ENCODE measurements at regions not wholly inside any gene's neighbourhood (a gene's known extent, or its start where the extent isn't known, plus 50 kb on each side); places are given as distances from the start of the nearest gene placed in this dataset.
A peak's percentile ranks its signal among the peaks of the same experiment; 100 is the strongest.
"Not testable (repeated sequence)": the region's sequence is repeated elsewhere in the genome, so short reads cannot be mapped to it uniquely, and the experiment has no call there.

DNA sequence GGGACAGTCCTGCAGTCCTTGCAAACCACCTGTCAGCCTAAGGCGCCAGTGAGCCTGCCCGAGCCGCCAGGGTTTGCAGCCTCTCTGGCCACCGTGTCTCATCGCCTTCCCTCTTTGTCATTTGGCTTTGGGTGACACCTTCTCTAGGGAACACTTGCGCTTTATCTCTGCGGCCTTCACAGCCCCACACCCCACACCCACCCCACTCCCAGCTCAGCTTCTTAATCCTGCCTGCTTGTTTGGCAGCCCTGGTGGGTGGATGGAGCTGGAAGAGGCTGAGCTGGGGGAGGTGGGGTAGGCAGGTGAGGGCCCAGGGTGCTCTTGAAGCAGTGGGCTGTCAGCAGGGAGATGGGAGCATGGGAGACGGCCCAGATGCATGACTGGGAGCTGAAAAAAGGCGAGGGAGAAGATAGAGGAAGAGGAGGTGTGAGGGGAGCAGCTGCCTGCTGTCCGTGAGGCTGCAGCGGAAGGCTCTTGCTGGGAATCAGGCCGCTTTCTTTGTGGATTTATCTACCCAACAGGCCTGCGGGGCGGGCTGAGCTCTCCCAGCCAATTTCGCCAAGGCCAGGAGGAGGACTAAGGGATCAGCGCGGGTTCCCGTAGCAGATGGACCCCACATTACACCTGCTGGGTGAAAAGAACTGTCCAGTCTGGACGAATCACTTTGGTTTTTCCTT is 97.5 kb upstream of the STOX2 start:
- TF ChIP-seq, protein P1, sequence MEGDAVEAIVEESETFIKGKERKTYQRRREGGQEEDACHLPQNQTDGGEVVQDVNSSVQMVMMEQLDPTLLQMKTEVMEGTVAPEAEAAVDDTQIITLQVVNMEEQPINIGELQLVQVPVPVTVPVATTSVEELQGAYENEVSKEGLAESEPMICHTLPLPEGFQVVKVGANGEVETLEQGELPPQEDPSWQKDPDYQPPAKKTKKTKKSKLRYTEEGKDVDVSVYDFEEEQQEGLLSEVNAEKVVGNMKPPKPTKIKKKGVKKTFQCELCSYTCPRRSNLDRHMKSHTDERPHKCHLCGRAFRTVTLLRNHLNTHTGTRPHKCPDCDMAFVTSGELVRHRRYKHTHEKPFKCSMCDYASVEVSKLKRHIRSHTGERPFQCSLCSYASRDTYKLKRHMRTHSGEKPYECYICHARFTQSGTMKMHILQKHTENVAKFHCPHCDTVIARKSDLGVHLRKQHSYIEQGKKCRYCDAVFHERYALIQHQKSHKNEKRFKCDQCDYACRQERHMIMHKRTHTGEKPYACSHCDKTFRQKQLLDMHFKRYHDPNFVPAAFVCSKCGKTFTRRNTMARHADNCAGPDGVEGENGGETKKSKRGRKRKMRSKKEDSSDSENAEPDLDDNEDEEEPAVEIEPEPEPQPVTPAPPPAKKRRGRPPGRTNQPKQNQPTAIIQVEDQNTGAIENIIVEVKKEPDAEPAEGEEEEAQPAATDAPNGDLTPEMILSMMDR (IDR thresholded peaks at IDR 0.05; ENCODE audit: insufficient read depth, low read length, poor library complexity, severe bottlenecking) = no peak
- Histone ChIP-seq H3K27me3 (ENCODE audit: control insufficient read depth, insufficient read depth, low read length) (no peaks in the 10 kb centered on the region), H3K4me3 (ENCODE audit: low read depth, low read length) (no peak overlapping the region), H3K36me3 (ENCODE audit: control insufficient read depth, insufficient read depth, low read length) (no peaks in the 10 kb centered on the region)
- no peak for DNase-seq (ENCODE audit: low read depth)

DNA sequence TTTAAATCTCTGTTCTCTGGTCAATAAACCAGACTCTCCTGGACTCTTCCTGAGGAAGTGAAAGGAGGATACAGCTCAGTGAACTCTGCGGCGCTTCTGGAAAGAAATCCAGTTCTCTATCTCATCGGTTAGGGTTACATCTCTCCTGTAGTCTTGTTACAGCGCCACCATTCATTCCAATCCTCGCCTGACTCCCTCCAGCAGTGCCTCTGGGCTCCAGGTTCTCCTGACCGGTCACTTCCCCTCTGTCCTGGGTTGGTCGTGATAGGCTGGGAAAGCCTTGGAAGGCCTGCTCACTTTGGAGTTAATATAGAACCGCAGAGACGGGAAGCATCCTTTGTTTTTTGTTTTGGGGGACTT is 97.0 kb upstream of the STOX2 start:
- Histone ChIP-seq H3K4me3 (ENCODE audit: low read depth, low read length) (no peak overlapping the region), H3K27me3 (ENCODE audit: control insufficient read depth, insufficient read depth, low read length) (no peaks in the 10 kb centered on the region), H3K36me3 (ENCODE audit: control insufficient read depth, insufficient read depth, low read length) (no peaks in the 10 kb centered on the region)
- no peak for DNase-seq (ENCODE audit: low read depth)
- TF ChIP-seq, protein P1 (IDR thresholded peaks at IDR 0.05; ENCODE audit: insufficient read depth, low read length, poor library complexity, severe bottlenecking) = no peak

DNA sequence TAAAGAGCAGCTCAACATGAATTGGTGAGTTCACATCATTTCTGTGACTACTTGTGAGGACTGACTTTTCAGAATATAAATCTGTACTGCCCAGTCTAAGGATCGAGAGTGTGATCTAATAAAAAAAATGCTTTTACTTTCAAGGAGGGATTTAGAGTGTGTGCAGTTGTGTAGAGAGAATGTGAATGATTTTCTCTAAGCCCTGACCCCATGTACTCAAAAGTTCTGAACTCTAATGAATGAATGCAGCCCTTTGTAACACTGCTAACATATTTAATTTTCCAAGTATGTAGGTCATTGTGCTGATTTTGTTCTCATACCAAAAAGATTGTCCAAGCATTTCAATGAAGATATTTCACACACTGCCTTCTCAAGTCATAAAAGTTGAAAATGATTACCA is 92.5 kb upstream of the STOX2 start:
- DNase-seq (ENCODE audit: low read depth) = no peak
- Histone ChIP-seq H3K4me3 (ENCODE audit: low read depth, low read length) (no peak overlapping the region), H3K36me3 (ENCODE audit: control insufficient read depth, insufficient read depth, low read length) (no peaks in the 10 kb centered on the region), H3K27me3 (ENCODE audit: control insufficient read depth, insufficient read depth, low read length) (no peaks in the 10 kb centered on the region)
- TF ChIP-seq, protein P1 (IDR thresholded peaks at IDR 0.05; ENCODE audit: insufficient read depth, low read length, poor library complexity, severe bottlenecking) = no peak

DNA sequence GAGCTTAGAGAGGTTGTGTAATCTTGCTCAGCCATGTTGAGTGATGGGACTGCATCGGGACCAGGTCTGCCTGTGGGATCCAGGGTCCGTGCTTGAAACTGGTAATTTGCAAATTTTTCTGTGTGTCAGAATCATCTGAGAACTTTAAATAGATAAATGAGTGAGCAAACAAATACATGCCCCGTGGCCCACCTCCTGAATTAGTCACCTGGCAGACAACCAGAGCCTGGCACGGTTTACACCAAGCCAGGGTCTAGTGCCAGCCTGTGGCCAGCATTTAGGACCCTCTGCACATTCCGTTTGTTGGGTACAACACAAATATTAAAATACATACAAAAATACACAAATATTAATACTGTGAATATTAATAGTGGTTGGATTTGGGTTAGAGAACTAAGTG is 90.6 kb upstream of the STOX2 start:
- Histone ChIP-seq H3K27me3 (ENCODE audit: control insufficient read depth, insufficient read depth, low read length) (no peaks in the 10 kb centered on the region), H3K36me3 (ENCODE audit: control insufficient read depth, insufficient read depth, low read length) (no peaks in the 10 kb centered on the region), H3K4me3 (ENCODE audit: low read depth, low read length) (no peak overlapping the region)
- TF ChIP-seq, protein P1 (IDR thresholded peaks at IDR 0.05; ENCODE audit: insufficient read depth, low read length, poor library complexity, severe bottlenecking) = no peak
- DNase-seq (ENCODE audit: low read depth) = no peak

DNA sequence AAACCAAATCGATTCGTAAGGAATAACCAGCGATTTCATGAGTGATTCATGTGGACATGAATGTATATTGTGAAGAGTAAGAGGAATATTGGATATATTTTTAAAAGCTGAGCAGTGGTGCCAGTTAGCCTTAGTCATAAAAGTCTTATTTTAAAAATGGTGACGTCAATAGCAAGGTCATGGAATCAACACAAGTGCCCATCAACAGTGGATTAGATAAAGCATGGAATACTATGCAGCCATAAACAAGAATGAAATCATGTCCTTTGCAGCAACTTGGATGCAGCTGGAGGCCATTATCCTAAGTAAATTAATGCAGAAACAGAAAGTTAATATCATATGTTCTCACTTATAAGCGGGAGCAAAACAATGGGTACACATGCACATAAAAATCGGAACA is 89.0 kb upstream of the STOX2 start:
- TF ChIP-seq, protein P1 (IDR thresholded peaks at IDR 0.05; ENCODE audit: insufficient read depth, low read length, poor library complexity, severe bottlenecking) = no peak
- Histone ChIP-seq H3K27me3 (ENCODE audit: control insufficient read depth, insufficient read depth, low read length) (no peaks in the 10 kb centered on the region), H3K4me3 (ENCODE audit: low read depth, low read length) (no peak overlapping the region), H3K36me3 (ENCODE audit: control insufficient read depth, insufficient read depth, low read length) (no peaks in the 10 kb centered on the region)
- DNase-seq (ENCODE audit: low read depth) = no peak

DNA sequence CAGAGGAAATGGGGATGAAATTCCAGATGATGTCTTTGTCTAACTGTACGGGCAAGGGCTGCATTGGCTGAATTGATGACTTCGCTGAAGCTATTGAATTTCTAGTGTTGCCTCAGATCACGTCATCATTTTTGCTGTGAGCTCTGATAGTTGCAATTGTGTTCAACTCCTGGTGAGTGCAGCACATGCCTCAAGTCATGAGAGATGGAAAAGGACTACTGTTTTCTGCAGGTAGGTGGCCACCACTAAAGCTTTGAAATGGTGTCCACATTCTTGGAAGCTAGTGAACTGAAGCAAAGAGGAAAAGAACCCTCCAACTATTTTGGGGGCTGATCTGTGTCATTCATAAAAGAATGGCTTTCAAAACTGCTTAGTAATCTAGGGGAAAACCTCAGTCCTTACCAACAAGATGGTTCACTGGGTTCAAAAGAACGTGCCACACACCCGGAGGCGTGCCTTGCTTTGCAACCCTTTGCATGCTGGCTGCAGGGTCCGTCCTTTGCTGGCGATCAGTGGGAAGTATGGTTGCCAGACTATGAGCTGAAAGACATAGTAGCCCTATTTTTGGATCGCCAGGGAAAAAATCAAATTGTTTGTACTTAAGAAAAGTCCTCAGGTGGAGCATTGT is 88.1 kb upstream of the STOX2 start:
- H3K27me3 ChIP-seq (ENCODE audit: control insufficient read depth, insufficient read depth, low read length) = no peaks in the 10 kb centered on the region
- no peak overlapping the region for H3K4me3 ChIP-seq (ENCODE audit: low read depth, low read length)
- TF ChIP-seq, protein P1 (IDR thresholded peaks at IDR 0.05; ENCODE audit: insufficient read depth, low read length, poor library complexity, severe bottlenecking) = peak; percentile 11
- no peaks in the 10 kb centered on the region for H3K36me3 ChIP-seq (ENCODE audit: control insufficient read depth, insufficient read depth, low read length)
- DNase-seq (ENCODE audit: low read depth) = peak; percentile 60

DNA sequence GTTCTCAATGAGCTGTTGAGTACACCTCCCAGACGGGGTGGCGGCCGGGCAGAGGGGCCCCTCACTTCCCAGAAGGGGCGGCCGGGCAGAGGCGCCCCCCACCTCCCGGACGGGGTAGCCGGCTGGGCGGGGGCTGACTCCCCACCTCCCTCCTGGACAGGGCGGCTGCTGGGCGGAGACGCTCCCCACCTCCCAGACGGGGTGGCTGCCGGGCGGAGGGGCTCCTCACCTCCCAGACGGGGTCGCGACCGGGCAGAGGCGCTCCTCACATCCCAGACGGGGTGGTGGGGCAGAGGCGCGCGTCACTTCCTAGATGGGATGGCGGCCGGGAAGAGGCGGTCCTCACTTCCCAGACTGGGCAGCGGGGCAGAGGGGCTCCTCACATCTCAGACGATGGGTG is 86.5 kb upstream of the STOX2 start:
- H3K4me3 ChIP-seq (ENCODE audit: low read depth, low read length); H3K36me3 ChIP-seq (ENCODE audit: control insufficient read depth, insufficient read depth, low read length); DNase-seq (ENCODE audit: low read depth); H3K27me3 ChIP-seq (ENCODE audit: control insufficient read depth, insufficient read depth, low read length): not testable (repeated sequence)

Measured in kidney epithelial cell (primary cell).